ENCODE measurements at regions not wholly inside any gene's neighbourhood (a gene's known extent, or its start where the extent isn't known, plus 50 kb on each side); places are given as distances from the start of the nearest gene placed in this dataset.

GRCh38 chr2:18411626-18412025, 148.8 kb downstream of the RDH14 start:
- TF ChIP-seq EZH2 (IDR thresholded peaks at IDR 0.05; ENCODE audit: borderline replicate concordance, low read length) (no peak), CTCF (IDR thresholded peaks at IDR 0.05; ENCODE audit: low read length) (no peak)
